ENCODE measurements at regions not wholly inside any gene's neighbourhood (a gene's known extent, or its start where the extent isn't known, plus 50 kb on each side); places are given as distances from the start of the nearest gene placed in this dataset.

DNA sequence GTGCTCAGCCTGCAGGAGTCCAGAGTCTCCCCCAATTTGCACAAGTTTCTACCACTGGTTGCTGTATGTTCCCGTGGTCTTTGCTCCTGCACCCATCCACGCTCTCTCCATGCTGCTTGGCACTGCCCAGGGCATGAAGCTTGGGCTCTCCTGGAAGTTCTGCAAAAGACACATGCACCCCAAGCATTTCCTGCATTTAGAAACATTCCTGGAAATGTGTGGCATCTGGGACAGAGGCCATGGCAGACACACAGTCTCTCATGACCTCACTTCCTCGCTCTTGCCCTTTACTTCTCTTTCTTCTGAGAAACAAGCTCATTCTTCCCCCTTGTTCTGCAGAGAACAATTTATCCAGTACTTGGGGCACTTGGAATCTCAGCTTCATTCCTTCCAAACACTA is 489.5 kb downstream of the BUD13 start:
- no peak for TF ChIP-seq POLR2AphosphoS5 (IDR thresholded peaks at IDR 0.05; ENCODE audit: low read depth, low read length)
- TF ChIP-seq, protein P1, sequence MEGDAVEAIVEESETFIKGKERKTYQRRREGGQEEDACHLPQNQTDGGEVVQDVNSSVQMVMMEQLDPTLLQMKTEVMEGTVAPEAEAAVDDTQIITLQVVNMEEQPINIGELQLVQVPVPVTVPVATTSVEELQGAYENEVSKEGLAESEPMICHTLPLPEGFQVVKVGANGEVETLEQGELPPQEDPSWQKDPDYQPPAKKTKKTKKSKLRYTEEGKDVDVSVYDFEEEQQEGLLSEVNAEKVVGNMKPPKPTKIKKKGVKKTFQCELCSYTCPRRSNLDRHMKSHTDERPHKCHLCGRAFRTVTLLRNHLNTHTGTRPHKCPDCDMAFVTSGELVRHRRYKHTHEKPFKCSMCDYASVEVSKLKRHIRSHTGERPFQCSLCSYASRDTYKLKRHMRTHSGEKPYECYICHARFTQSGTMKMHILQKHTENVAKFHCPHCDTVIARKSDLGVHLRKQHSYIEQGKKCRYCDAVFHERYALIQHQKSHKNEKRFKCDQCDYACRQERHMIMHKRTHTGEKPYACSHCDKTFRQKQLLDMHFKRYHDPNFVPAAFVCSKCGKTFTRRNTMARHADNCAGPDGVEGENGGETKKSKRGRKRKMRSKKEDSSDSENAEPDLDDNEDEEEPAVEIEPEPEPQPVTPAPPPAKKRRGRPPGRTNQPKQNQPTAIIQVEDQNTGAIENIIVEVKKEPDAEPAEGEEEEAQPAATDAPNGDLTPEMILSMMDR (CRISPR knock-in tag; IDR thresholded peaks at IDR 0.05) = no peak
- TF ChIP-seq ZNF644 (CRISPR knock-in tag; IDR thresholded peaks at IDR 0.05; ENCODE audit: low read depth) = no peak
- no peak for TF ChIP-seq MTF2 (CRISPR knock-in tag; IDR thresholded peaks at IDR 0.05; ENCODE audit: borderline replicate concordance)

Measured in HepG2 (cell line).